PC-9 (cell line): ENCODE measurements at regions not wholly inside any gene's neighbourhood (a gene's known extent, or its start where the extent isn't known, plus 50 kb on each side); places are given as distances from the start of the nearest gene placed in this dataset.

Experiments used
- EZH2 ChIP-seq: fragments of 200-600 bp; sonication (generic); IDR thresholded peaks from 2 replicates; pipeline ENCODE4 v1.8.0; 2017; ENCODE audit warnings: antibody characterized with exemption, low read depth
- TF ChIP-seq, protein P1 (sequence below): fragments of 200-600 bp; sonication (generic); conservative IDR thresholded peaks from 2 replicates; pipeline ENCODE4 v1.6.1; 2017; ENCODE audit warnings: mixed run types, antibody characterized with exemption, mild to moderate bottlenecking, moderate library complexity

DNA sequence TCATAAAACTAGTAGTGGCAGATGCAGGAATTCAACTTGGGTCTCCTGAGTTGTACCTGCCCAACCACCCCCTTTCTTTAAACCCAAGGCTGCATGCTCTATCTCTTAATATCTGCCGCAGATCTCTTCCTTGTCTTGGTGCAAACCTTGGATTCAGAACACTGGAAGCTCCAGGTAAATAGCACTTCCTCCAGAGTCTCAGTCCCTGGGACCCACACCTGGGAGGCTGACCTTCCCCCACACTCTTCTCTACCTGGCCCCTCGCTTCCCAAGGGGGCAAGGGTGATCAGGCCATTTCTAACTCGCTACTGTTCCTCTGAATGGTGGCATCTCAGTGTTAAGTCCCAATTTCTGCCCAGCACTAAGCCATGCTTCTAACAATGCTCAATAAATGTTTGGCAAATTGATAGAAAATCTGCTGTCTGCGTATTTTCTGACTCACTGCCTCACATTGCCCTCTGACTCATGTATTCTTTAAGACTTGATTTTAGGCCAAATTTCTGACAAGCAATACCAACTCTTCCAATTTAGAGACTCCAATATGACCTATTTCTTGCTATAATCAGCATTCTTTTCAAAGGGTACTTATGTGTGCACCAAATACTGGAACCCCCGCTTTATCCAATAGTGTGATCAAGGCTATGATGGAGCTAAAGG, 68.0 kb upstream of the PPP1R3C start:
- TF ChIP-seq, protein P1, sequence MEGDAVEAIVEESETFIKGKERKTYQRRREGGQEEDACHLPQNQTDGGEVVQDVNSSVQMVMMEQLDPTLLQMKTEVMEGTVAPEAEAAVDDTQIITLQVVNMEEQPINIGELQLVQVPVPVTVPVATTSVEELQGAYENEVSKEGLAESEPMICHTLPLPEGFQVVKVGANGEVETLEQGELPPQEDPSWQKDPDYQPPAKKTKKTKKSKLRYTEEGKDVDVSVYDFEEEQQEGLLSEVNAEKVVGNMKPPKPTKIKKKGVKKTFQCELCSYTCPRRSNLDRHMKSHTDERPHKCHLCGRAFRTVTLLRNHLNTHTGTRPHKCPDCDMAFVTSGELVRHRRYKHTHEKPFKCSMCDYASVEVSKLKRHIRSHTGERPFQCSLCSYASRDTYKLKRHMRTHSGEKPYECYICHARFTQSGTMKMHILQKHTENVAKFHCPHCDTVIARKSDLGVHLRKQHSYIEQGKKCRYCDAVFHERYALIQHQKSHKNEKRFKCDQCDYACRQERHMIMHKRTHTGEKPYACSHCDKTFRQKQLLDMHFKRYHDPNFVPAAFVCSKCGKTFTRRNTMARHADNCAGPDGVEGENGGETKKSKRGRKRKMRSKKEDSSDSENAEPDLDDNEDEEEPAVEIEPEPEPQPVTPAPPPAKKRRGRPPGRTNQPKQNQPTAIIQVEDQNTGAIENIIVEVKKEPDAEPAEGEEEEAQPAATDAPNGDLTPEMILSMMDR: no peak
- TF ChIP-seq EZH2: no peak
